SU-DHL-6 (cell line): ENCODE measurements at regions not wholly inside any gene's neighbourhood (a gene's known extent, or its start where the extent isn't known, plus 50 kb on each side); places are given as distances from the start of the nearest gene placed in this dataset.

Source experiments
- H2AFZ ChIP-seq: fragments of 200-600 bp; sonication (generic); 2 replicates; pipeline ENCODE4 v1.6.1; 2014; ENCODE audit warnings: low read depth, mild to moderate bottlenecking, moderate library complexity, mixed read lengths, antibody characterized with exemption, low read length; ENCODE audit not compliant: severe bottlenecking
- H3F3A ChIP-seq: fragments of 200-600 bp; shearing (Covaris generic); 2 replicates; pipeline ENCODE4 v1.6.0; 2016; ENCODE audit warnings: antibody characterized with exemption, mild to moderate bottlenecking; ENCODE audit not compliant: insufficient read depth
- H3K27ac ChIP-seq: fragments of 200-600 bp; sonication (generic); 2 replicates; pipeline ENCODE4 v1.5.1; 2016; ENCODE audit warnings: low read depth, mild to moderate bottlenecking, low read length, moderate library complexity, mixed read lengths
- H3K27me3 ChIP-seq: fragments of 200-600 bp; sonication (generic), shearing (Covaris generic); 2 replicates; pipeline ENCODE4 v1.6.0; 2014; ENCODE audit warnings: mild to moderate bottlenecking, low read length
- H3K36me3 ChIP-seq: fragments of 200-600 bp; sonication (generic); 2 replicates; pipeline ENCODE4 v1.6.1; 2014; ENCODE audit warnings: mild to moderate bottlenecking, low read length, mixed read lengths
- H3K4me2 ChIP-seq: fragments of 300-600, 200-600 bp; shearing (Covaris generic), sonication (generic); 2 replicates; pipeline ENCODE4 v1.6.0; 2014; ENCODE audit warnings: low read length, low read depth, mild to moderate bottlenecking; ENCODE audit not compliant: poor library complexity, severe bottlenecking
- H3K4me3 ChIP-seq: fragments of 200-600 bp; sonication (generic); 2 replicates; pipeline ENCODE4 v1.5.1; 2014; ENCODE audit warnings: antibody characterized with exemption, low read length, mild to moderate bottlenecking, mixed read lengths; ENCODE audit not compliant: insufficient read depth, poor library complexity, severe bottlenecking
- H3K79me2 ChIP-seq: fragments of 200-600 bp; sonication (generic); 2 replicates; pipeline ENCODE4 v1.6.1; 2014; ENCODE audit warnings: mild to moderate bottlenecking, low read length, moderate library complexity; ENCODE audit not compliant: insufficient read depth
- H3K9ac ChIP-seq: fragments of 200-600 bp; sonication (generic); 2 replicates; pipeline ENCODE4 v1.7.0; 2014; ENCODE audit warnings: mild to moderate bottlenecking, low read length
- H3K9me2 ChIP-seq: fragments of 200-600 bp; sonication (generic); replicated peaks from 2 replicates; pipeline ENCODE4 v1.6.1; 2014; ENCODE audit warnings: low read length; ENCODE audit not compliant: insufficient read depth
- H3K9me3 ChIP-seq: fragments of 200-600 bp; sonication (generic); 2 replicates; pipeline ENCODE4 v1.6.1; 2014; ENCODE audit warnings: low read length, mixed read lengths; ENCODE audit not compliant: insufficient read depth
- H4K20me1 ChIP-seq: fragments of 200-600 bp; sonication (generic); 2 replicates; pipeline ENCODE4 v1.6.1; 2014; ENCODE audit warnings: low read depth, mild to moderate bottlenecking, antibody characterized with exemption, low read length, moderate library complexity, mixed read lengths
- EZH2phosphoT487 ChIP-seq: fragments of 200-600 bp; sonication (generic), shearing (Covaris generic); conservative IDR thresholded peaks from 2 replicates; pipeline ENCODE4 v1.6.1; 2018; ENCODE audit warnings: mild to moderate bottlenecking, antibody characterized with exemption, low read length, moderate library complexity, mixed read lengths
- TF ChIP-seq, protein P1 (sequence below): fragments of 200-600 bp; sonication (generic); IDR thresholded peaks from one replicate; pipeline ENCODE4 v1.5.1; 2017; ENCODE audit warnings: antibody characterized with exemption, mild to moderate bottlenecking, low read length, moderate library complexity; ENCODE audit not compliant: insufficient read depth, poor library complexity, severe bottlenecking

DNA sequence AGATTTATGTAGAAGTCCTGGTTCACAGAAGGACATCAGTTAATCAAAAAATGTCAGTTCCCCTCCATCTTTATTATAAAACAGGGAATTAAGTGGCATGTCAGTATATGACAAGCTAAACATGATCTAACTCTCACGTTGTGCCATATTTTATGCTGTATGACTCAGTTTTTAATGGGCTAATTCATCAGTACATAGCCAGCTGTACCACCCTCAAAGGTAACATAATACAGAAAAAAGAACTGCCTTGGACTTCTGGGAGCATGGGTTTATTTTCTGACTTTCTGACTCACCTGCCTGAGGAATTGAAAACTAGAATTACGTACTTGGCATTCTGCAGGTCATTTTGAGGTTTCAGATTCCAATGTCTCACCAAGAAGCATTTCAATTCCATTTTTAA is 135.7 kb downstream of the CMPK2 start:
- Histone ChIP-seq H3K79me2 (no peaks in the 10 kb centered on the region), H3K36me3 (no peaks in the 10 kb centered on the region; the same call in 1 of the 2 replicates), H3K9me3 (no peaks in the 10 kb centered on the region), H4K20me1 (no peaks in the 10 kb centered on the region), H2AFZ (no peak overlapping the region), H3K4me3 (no peak overlapping the region), H3K27me3 (no peaks in the 10 kb centered on the region), H3K9me2 (no peaks in the 10 kb centered on the region), H3K4me2 (no peak overlapping the region), H3K27ac (no peak overlapping the region), H3K9ac (no peak overlapping the region), H3F3A (no peaks in the 10 kb centered on the region)
- TF ChIP-seq EZH2phosphoT487: no peak
- TF ChIP-seq, protein P1, sequence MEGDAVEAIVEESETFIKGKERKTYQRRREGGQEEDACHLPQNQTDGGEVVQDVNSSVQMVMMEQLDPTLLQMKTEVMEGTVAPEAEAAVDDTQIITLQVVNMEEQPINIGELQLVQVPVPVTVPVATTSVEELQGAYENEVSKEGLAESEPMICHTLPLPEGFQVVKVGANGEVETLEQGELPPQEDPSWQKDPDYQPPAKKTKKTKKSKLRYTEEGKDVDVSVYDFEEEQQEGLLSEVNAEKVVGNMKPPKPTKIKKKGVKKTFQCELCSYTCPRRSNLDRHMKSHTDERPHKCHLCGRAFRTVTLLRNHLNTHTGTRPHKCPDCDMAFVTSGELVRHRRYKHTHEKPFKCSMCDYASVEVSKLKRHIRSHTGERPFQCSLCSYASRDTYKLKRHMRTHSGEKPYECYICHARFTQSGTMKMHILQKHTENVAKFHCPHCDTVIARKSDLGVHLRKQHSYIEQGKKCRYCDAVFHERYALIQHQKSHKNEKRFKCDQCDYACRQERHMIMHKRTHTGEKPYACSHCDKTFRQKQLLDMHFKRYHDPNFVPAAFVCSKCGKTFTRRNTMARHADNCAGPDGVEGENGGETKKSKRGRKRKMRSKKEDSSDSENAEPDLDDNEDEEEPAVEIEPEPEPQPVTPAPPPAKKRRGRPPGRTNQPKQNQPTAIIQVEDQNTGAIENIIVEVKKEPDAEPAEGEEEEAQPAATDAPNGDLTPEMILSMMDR: no peak

DNA sequence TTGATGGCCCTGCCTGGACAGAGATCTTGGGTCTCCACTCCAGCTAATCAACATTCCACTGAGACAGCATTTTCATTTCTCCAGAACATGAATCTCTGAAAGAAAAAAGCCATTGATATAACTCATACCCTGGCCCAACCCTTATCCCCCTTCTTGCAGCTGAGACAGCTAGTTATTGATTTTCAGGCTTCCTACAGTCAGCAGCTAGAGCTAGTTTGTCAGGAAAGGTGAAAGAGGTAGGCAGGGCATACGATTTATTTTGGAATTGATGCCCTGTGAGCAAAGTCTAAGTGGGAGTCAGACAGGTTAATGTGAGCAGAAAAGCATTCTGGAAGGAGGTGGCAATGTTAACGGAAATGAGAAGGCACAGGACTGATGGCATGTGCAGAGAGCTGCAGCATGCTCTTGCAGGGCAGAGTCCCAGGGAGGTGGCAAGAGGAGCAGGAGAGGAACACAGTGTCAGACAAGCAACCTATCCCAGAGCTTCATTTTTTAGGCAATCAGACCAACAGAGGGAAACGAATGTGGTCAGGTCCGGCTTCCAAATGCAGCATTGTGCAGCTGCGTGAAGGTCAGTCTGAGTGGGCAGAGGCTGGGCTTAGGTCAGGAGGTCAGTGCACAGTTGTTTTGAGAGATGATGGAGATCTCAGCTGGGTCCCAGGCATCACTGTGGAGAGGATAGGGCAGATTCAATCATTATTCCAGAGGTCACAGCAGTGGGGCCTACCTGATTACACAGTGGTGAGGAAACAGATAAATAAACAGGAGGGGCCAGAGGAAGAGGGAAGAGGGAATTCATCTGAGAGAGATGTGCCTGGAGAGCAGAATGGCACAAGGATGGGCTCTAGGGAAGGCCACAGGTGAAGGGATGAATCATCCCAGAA is 134.8 kb downstream of the CMPK2 start:
- no peaks in the 10 kb centered on the region for H3K79me2 ChIP-seq
- H3K9me2 ChIP-seq: no peaks in the 10 kb centered on the region
- H4K20me1 ChIP-seq: no peaks in the 10 kb centered on the region
- H3K4me3 ChIP-seq: no peak overlapping the region
- no peak overlapping the region for H2AFZ ChIP-seq
- H3K36me3 ChIP-seq: no peaks in the 10 kb centered on the region; the same call in 1 of the 2 replicates
- H3K9me3 ChIP-seq: no peaks in the 10 kb centered on the region
- H3F3A ChIP-seq: no peaks in the 10 kb centered on the region
- no peaks in the 10 kb centered on the region for H3K27me3 ChIP-seq
- H3K9ac ChIP-seq: no peak overlapping the region
- TF ChIP-seq, protein P1: no peak
- TF ChIP-seq EZH2phosphoT487: no peak
- H3K27ac ChIP-seq: no peak overlapping the region
- H3K4me2 ChIP-seq: no peak overlapping the region

DNA sequence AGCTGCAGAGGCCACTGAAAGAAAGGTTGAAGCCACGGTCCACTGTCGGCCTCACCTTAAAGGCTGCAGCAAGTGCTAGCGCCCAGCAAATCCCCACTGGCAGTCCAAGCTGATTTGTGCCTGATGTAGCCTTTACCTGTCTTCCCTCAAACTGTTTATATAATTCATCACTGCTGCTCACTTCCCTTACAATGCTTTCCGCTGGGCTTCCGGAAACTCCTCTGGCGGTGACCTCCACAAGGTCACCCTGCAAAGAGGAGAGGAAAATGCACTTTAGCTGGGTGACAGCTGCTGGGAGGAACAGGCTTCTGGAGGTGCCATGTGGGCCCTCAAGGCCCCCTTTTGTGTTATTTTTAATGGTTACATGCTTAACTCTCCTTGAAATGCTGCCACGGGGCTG is 126.2 kb downstream of the CMPK2 start:
- Histone ChIP-seq H3K36me3 (no peaks in the 10 kb centered on the region), H3K9me2 (no peaks in the 10 kb centered on the region), H3K79me2 (no peaks in the 10 kb centered on the region), H3K27me3 (no peaks in the 10 kb centered on the region), H3K9ac (no peak overlapping the region), H4K20me1 (no peaks in the 10 kb centered on the region), H3F3A (no peaks in the 10 kb centered on the region), H2AFZ (no peak overlapping the region), H3K9me3 (no peaks in the 10 kb centered on the region), H3K27ac (no peak overlapping the region), H3K4me2 (no peak overlapping the region), H3K4me3 (no peak overlapping the region)
- TF ChIP-seq, protein P1: no peak
- no peak for TF ChIP-seq EZH2phosphoT487
